Panc1 (cell line): ENCODE measurements at regions not wholly inside any gene's neighbourhood (a gene's known extent, or its start where the extent isn't known, plus 50 kb on each side); places are given as distances from the start of the nearest gene placed in this dataset.

ENCODE experiments used
- ATAC-seq: fragments of 200-7000 bp; cut with Tn5 transposase; 2 replicates; pipeline ENCODE4 v1.9.1; 2020; ENCODE audit warnings: mild to moderate bottlenecking, moderate library complexity
- BruUV-seq: library from RNA; stranded (reverse); fragments of 400-500 nt; replicated peaks from 2 replicates; lab custom pipeline; 2021; lab: Mats Ljungman, UMichigan
- CTCF ChIA-PET: fragments of 300-600 bp; sonication (Branson Sonifier 250); formaldehyde crosslinking; loops from one replicate; lab custom pipeline; 2022; ENCODE audit warnings: antibody characterized with exemption; lab: Charles Lee
- POLR2A ChIA-PET: fragments of 300-600 bp; sonication (Branson Sonifier 250); formaldehyde crosslinking; loops from one replicate; lab custom pipeline; 2022; ENCODE audit warnings: antibody characterized with exemption; lab: Charles Lee
- DNase-seq: peaks from one replicate; pipeline ENCODE4 v3.0.0-alpha.2; 2010; ENCODE audit warnings: low read depth, low spot score
- H3K27ac ChIP-seq: 2 replicates; pipeline ENCODE4 v1.5.1; 2011; ENCODE audit warnings: mild to moderate bottlenecking, low read length, inconsistent platforms
- H3K27me3 ChIP-seq: fragments of 200-500 bp; sonication (Bioruptor generic); 2 replicates; pipeline ENCODE4 v1.6.0; 2014; ENCODE audit warnings: low read length, inconsistent platforms; ENCODE audit not compliant: control insufficient read depth, insufficient read depth
- H3K36me3 ChIP-seq: fragments of 200-500 bp; sonication (Bioruptor generic); 2 replicates; pipeline ENCODE4 v1.5.1; 2014; ENCODE audit warnings: inconsistent platforms, mild to moderate bottlenecking, low read length, moderate library complexity; ENCODE audit not compliant: control insufficient read depth, insufficient read depth
- H3K4me1 ChIP-seq: 2 replicates; pipeline ENCODE4 v1.5.1; 2011; ENCODE audit warnings: inconsistent platforms, mild to moderate bottlenecking, low read length, moderate library complexity; ENCODE audit not compliant: control insufficient read depth, insufficient read depth
- H3K4me3 ChIP-seq, 2 experiments: 2 replicates each; pipeline ENCODE4 v1.5.1; 2011 to 2012; ENCODE audit warnings: low read depth in 2 of 2, low read length in 2 of 2, mild to moderate bottlenecking in 2 of 2, inconsistent platforms in 1 of 2, moderate library complexity in 1 of 2
- H3K9me3 ChIP-seq: fragments of 200-500 bp; sonication (Bioruptor generic); 2 replicates; pipeline ENCODE4 v1.5.1; 2014; ENCODE audit warnings: low read depth, mild to moderate bottlenecking, inconsistent platforms, low read length, moderate library complexity; ENCODE audit not compliant: control insufficient read depth, insufficient read depth
- POLR2AphosphoS5 ChIP-seq: IDR thresholded peaks from 2 replicates; pipeline ENCODE4 v1.6.1; 2012; ENCODE audit warnings: mild to moderate bottlenecking, low read depth, low read length, moderate library complexity
- REST ChIP-seq, 2 experiments: IDR thresholded peaks; 2 replicates each; pipeline ENCODE4 v1.6.1; 2011 to 2012; ENCODE audit warnings: low read depth in 2 of 2, control low read depth in 1 of 2, low read length in 1 of 2, mild to moderate bottlenecking in 1 of 2, moderate library complexity in 1 of 2; ENCODE audit not compliant: insufficient read depth in 1 of 2
- SIN3A ChIP-seq: IDR thresholded peaks from 2 replicates; pipeline ENCODE4 v1.6.1; 2012; ENCODE audit warnings: low read depth, mild to moderate bottlenecking, low read length, moderate library complexity, borderline replicate concordance; ENCODE audit not compliant: insufficient read depth
- TCF7L2 ChIP-seq: IDR thresholded peaks from 2 replicates; pipeline ENCODE4 v1.6.1; 2011; ENCODE audit warnings: mild to moderate bottlenecking, low read depth, low read length, inconsistent platforms
- in situ Hi-C: cut with HindIII; loops from 2 replicates; pipeline ENCODE4 v1.10.0; 2016; ENCODE audit warnings: low sequenced_read_pairs, low pct_unique_long_range_greater_than_20kb
- intact Hi-C: fragments of 100-400 bp; cut with micrococcal nuclease; formaldehyde crosslinking; loops from one replicate; pipeline ENCODE4 v1.10.0; 2022; ENCODE audit not compliant: unreplicated experiment
- TF ChIP-seq, protein P1 (sequence below): fragments of 450-650 bp; IDR thresholded peaks from 2 replicates; pipeline ENCODE4 v1.5.1; 2017; ENCODE audit warnings: mild to moderate bottlenecking

GRCh38 chr3:66808891-66809594 lies 189.1 kb upstream of the KBTBD8 start:
- no peaks in the 10 kb centered on the region for H3K9me3 ChIP-seq
- no peak overlapping the region for H3K27ac ChIP-seq
- intact Hi-C loops: no loop called here
- BruUV-seq: no TSS peak
- no peaks in the 10 kb centered on the region for H3K27me3 ChIP-seq
- no peak overlapping the region for H3K4me3 ChIP-seq
- H3K36me3 ChIP-seq: no peaks in the 10 kb centered on the region
- ATAC-seq (no peak), DNase-seq (no peak)
- no peaks in the 10 kb centered on the region for H3K4me1 ChIP-seq
- POLR2A ChIA-PET: no interaction called here
- CTCF ChIA-PET: no interaction called here
- TF ChIP-seq TCF7L2: no peak
- no peak for TF ChIP-seq POLR2AphosphoS5
- TF ChIP-seq, protein P1, sequence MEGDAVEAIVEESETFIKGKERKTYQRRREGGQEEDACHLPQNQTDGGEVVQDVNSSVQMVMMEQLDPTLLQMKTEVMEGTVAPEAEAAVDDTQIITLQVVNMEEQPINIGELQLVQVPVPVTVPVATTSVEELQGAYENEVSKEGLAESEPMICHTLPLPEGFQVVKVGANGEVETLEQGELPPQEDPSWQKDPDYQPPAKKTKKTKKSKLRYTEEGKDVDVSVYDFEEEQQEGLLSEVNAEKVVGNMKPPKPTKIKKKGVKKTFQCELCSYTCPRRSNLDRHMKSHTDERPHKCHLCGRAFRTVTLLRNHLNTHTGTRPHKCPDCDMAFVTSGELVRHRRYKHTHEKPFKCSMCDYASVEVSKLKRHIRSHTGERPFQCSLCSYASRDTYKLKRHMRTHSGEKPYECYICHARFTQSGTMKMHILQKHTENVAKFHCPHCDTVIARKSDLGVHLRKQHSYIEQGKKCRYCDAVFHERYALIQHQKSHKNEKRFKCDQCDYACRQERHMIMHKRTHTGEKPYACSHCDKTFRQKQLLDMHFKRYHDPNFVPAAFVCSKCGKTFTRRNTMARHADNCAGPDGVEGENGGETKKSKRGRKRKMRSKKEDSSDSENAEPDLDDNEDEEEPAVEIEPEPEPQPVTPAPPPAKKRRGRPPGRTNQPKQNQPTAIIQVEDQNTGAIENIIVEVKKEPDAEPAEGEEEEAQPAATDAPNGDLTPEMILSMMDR: no peak
- no peak for TF ChIP-seq REST (IDR thresholded peaks at IDR 0.05; ENCODE audit: insufficient read depth in 1 of 2, low read depth in 2 of 2, low read length in 1 of 2)
- TF ChIP-seq SIN3A: no peak
- in situ Hi-C loops: no loop called here

DNA sequence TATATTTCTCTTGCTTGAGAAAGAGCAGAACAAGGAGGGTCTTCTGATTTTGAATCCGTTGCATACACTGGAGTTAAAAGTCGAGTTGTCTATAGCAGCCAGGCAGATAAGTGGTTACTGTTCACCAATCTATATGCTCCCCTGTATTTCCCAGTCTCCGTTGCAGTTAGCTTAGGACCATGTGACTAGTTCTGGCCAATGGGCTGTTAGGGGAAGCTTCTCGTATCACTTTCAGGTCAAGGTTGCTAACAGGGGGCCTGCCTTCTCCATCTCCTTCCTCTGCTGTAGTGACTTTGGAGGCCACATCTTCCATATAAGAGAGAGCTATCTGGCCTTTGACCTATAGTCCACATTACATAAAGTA lies 188.5 kb upstream of the KBTBD8 start:
- Histone ChIP-seq H3K9me3 (no peaks in the 10 kb centered on the region), H3K4me1 (no peaks in the 10 kb centered on the region), H3K27me3 (no peaks in the 10 kb centered on the region), H3K27ac (no peak overlapping the region), H3K36me3 (no peaks in the 10 kb centered on the region), H3K4me3 (no peak overlapping the region)
- BruUV-seq: no TSS peak
- intact Hi-C loops: no loop called here
- ATAC-seq: no peak
- ChIA-PET CTCF (no interaction called here), POLR2A (no interaction called here)
- DNase-seq: no peak
- in situ Hi-C loops: no loop called here
- TF ChIP-seq, protein P1: no peak
- no peak for TF ChIP-seq SIN3A
- TF ChIP-seq REST (IDR thresholded peaks at IDR 0.05; ENCODE audit: insufficient read depth in 1 of 2, low read depth in 2 of 2, low read length in 1 of 2): no peak
- no peak for TF ChIP-seq POLR2AphosphoS5
